ENCODE measurements at regions not wholly inside any gene's neighbourhood (a gene's known extent, or its start where the extent isn't known, plus 50 kb on each side); places are given as distances from the start of the nearest gene placed in this dataset.
"Not testable (repeated sequence)": the region's sequence is repeated elsewhere in the genome, so short reads cannot be mapped to it uniquely, and the experiment has no call there.

DNA sequence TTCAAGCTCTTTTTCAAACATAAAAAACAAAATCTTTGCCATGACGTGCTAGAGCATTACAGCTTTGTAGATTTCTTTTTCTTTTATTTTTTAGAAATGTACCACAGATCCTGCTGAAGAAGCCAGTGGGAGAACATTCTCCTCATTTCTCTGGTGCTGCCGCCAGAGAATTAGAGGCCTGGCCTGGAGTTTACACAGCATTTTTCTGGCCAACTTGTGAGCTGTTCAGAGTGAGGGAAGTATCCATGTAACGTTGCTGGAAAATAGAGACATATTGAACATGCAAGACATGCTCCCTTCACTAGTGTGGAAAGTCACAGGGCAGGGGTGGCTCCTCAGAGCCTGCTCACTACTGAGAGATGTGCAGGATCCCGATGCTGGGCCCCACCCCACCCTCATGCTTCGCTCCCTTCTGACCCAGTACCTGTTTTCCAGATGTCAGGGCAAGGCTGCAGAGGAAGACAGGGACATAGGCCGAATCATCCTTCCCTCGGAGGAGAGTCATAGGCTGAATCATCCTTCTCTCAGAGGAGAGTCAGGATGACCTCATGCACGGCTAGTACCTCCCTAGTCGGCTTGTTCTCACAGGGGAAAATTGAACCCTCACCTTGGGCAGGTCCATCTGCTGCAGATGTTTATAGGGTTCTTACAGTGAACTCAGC, 298.5 kb downstream of the INSIG2 start:
- DNase-seq = peak; percentile 38

DNA sequence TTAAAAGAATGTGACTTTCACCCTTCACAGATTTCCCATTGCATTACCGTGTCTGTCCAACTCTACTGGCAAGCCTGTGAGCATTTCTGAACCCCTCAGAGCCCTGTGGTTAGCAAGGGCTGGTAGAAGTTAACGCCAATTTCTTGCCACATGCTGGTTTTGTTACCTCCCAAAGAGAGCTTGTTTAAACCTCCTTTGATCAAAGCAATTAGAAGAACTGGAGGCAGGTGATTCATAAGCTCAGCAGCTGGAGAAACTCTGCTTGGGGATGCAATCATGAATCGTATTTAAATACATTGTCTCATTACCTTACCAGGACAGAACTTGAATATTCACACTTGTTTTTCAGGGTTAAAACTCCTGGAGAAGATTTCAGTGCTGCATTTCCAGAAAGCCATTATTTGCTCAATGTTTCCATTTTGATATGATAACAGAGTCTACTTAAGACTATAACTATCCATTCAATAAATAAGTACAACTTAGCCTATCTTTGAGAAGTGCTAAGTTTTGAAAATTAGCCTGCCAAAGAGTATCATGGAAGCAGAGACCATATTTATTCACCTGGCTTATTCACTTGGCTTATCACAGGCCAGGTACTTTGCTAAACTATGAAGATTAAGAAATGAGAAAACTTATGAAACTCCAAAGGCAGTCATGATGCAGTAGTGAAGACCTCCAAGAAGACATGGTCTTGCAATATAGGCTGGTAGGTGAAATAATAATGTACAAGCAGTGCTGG, 292.8 kb downstream of the INSIG2 start:
- DNase-seq = no peak

DNA sequence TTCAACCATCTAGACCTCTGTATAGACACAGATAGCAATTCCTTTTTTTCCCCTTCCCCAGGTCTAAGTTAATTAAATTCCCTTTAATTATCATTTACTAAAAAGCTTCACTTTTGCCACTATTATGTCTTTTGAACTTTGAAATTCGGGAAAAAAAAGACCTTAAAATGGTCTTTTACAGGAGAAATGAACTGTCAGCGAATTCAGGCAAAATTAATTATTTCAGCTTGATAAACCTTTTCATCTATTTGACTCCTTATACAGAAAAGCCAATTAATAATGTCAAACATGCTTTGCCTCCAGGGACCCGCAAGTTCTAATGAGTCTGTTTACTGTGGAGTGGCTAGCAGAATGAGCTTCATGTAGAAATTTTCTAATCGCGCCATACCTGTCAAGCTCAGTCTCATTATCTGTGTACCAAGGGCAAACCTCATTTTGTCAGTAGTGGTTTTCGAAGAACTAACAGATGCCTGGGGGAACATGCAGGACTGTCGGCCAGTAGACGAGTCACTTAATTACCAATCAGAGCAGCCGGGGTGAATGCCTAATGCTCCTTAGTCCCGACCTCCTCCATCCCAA, 287.7 kb downstream of the INSIG2 start:
- DNase-seq = no peak

DNA sequence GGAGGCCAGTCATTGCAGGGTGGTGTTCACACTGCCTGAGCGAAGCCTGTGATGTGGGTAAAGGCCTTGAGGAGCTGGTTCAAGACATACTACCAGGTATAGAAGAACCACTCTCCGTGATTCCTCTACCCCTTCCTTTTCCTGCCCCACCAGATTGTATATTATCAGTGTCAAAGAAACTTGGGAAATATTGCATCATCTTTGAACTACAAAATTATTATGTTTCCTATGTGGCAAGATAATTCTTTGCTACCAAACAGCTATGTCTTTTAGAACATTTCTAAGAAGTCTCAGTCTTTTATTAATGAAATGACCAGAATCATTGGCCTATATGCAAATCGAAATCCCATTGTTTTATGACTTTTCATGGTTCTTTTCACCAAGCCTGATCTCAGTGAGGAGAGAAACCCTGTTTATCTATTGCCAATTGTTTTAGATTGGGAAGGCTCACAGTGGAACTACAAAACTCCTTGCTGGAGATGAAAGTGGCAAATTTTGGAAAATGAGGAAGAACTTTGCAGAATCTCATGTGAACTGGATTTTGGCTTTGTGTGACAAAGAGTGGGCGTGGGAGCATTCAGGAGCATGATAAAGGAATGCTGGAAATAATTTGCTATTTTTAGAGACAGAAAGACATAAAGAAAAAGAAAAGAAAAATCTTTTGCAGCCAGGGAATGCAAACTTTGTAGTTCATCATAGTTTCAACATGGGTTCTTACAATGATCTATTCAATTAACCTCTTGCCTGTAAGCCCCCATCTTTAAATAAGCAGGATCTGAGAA, 286.9 kb downstream of the INSIG2 start:
- DNase-seq = no peak

GRCh38 chr2:118372886-118373830, 284.9 kb downstream of the INSIG2 start:
- DNase-seq = no peak

GRCh38 chr2:118371515-118371914, 283.2 kb downstream of the INSIG2 start:
- DNase-seq = peak; percentile 28

GRCh38 chr2:118369521-118369920, 281.2 kb downstream of the INSIG2 start:
- DNase-seq = not testable (repeated sequence)

- DNase-seq = no peak
Measured at GRCh38 chr2:118363604-118364003, 275.3 kb downstream of the INSIG2 start.

- no peak for DNase-seq
Measured at GRCh38 chr2:118356051-118356450, 267.8 kb downstream of the INSIG2 start.

DNA sequence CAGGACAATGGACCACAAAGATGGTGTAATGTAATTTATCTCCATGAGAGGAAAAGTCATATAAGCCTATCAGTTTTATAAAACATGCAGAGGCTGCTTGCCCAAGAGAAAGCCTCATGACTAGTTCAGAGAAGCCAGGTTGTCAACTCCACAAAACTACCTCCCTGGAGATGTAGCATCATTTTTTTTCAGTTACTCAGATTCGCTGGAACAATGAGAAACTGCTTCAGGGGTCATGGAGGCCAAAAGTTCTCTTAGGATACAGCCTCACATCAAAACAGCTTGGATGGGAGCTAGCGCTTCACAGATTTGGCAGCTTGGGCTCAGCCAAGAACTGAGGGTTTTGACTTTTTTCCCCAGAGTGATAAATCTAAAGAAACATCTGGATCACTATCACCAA, 263.5 kb downstream of the INSIG2 start:
- no peak for DNase-seq

GRCh38 chr2:118350621-118351020, 262.4 kb downstream of the INSIG2 start:
- DNase-seq = no peak

GRCh38 chr2:118349365-118349764, 261.1 kb downstream of the INSIG2 start:
- DNase-seq = no peak

- DNase-seq = no peak
Measured at GRCh38 chr2:118348380-118349034, 260.2 kb downstream of the INSIG2 start.

- no peak for DNase-seq
Measured at GRCh38 chr2:118345465-118345864, 257.2 kb downstream of the INSIG2 start.

DNA sequence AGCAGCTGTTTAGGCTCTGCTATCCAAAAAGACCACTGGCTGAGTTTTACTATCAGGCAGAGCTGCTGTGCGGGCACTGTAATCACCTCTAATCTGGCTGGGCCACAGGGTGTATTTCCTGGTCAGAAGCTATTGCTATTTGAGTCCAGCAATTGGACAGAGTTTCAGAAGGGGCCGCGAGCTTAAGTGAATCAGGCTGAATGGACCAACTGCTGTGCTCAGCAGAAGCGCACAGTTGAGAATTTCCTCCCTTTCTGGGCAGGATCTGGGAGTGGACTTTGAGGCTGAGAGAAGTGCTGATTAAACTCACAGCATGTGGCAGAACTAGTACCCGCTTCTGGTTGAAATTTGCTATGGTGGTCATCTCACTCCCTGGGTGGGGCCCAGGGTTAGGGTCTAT, 251.8 kb downstream of the INSIG2 start:
- DNase-seq = no peak

GRCh38 chr2:118339386-118339785, 251.1 kb downstream of the INSIG2 start:
- DNase-seq = no peak

- no peak for DNase-seq
Measured at GRCh38 chr2:118333664-118334063, 245.4 kb downstream of the INSIG2 start.

DNA sequence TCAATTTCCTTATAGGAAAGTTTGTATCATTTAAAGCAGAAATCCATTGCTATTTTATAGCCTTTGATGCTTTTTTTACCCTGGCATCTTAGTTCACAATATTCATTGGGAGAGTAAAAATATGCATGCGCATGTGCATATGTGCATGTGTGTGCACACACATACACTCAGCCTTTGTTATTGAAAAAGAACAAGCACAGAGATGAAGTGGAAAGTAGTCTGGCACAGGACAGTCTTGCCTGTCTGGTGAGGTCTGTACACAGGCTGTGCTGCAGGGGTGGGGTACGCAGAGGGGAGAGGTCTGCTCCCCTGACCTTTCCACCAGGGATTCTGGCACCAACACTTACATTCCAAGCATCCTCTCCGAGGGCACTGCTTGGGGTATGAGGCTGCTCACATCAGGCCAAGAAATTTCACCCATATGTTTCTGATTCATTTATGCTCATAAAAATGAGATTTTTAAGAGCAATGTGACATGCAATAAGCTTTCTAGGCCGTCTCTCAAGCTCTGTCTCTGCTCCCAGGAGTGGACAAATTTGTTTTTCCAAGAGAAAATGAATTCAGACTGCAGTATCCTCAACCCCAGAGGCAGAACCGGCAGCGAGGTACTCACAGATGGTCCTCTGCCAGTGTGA, 237.2 kb downstream of the INSIG2 start:
- no peak for DNase-seq

- DNase-seq = no peak
Measured at GRCh38 chr2:118322406-118322805, 234.1 kb downstream of the INSIG2 start.

- DNase-seq = no peak
Measured at GRCh38 chr2:118321432-118322105, 233.3 kb downstream of the INSIG2 start.
